Panc1 (cell line): ENCODE measurements at regions not wholly inside any gene's neighbourhood (a gene's known extent, or its start where the extent isn't known, plus 50 kb on each side); places are given as distances from the start of the nearest gene placed in this dataset.

Source experiments
- ATAC-seq: fragments of 200-7000 bp; cut with Tn5 transposase; 2 replicates; pipeline ENCODE4 v1.9.1; 2020; ENCODE audit warnings: mild to moderate bottlenecking, moderate library complexity
- BruUV-seq: library from RNA; stranded (reverse); fragments of 400-500 nt; replicated peaks from 2 replicates; lab custom pipeline; 2021; lab: Mats Ljungman, UMichigan
- CTCF ChIA-PET: fragments of 300-600 bp; sonication (Branson Sonifier 250); formaldehyde crosslinking; loops from one replicate; lab custom pipeline; 2022; ENCODE audit warnings: antibody characterized with exemption; lab: Charles Lee
- POLR2A ChIA-PET: fragments of 300-600 bp; sonication (Branson Sonifier 250); formaldehyde crosslinking; loops from one replicate; lab custom pipeline; 2022; ENCODE audit warnings: antibody characterized with exemption; lab: Charles Lee
- DNase-seq: peaks from one replicate; pipeline ENCODE4 v3.0.0-alpha.2; 2010; ENCODE audit warnings: low read depth, low spot score
- H3K27ac ChIP-seq: 2 replicates; pipeline ENCODE4 v1.5.1; 2011; ENCODE audit warnings: mild to moderate bottlenecking, low read length, inconsistent platforms
- H3K27me3 ChIP-seq: fragments of 200-500 bp; sonication (Bioruptor generic); 2 replicates; pipeline ENCODE4 v1.6.0; 2014; ENCODE audit warnings: low read length, inconsistent platforms; ENCODE audit not compliant: control insufficient read depth, insufficient read depth
- H3K36me3 ChIP-seq: fragments of 200-500 bp; sonication (Bioruptor generic); 2 replicates; pipeline ENCODE4 v1.5.1; 2014; ENCODE audit warnings: inconsistent platforms, mild to moderate bottlenecking, low read length, moderate library complexity; ENCODE audit not compliant: control insufficient read depth, insufficient read depth
- H3K4me1 ChIP-seq: 2 replicates; pipeline ENCODE4 v1.5.1; 2011; ENCODE audit warnings: inconsistent platforms, mild to moderate bottlenecking, low read length, moderate library complexity; ENCODE audit not compliant: control insufficient read depth, insufficient read depth
- H3K4me3 ChIP-seq, 2 experiments: 2 replicates each; pipeline ENCODE4 v1.5.1; 2011 to 2012; ENCODE audit warnings: low read depth in 2 of 2, low read length in 2 of 2, mild to moderate bottlenecking in 2 of 2, inconsistent platforms in 1 of 2, moderate library complexity in 1 of 2
- H3K9me3 ChIP-seq: fragments of 200-500 bp; sonication (Bioruptor generic); 2 replicates; pipeline ENCODE4 v1.5.1; 2014; ENCODE audit warnings: low read depth, mild to moderate bottlenecking, inconsistent platforms, low read length, moderate library complexity; ENCODE audit not compliant: control insufficient read depth, insufficient read depth
- CTCF ChIP-seq: fragments of 450-650 bp; IDR thresholded peaks from 2 replicates; pipeline ENCODE4 v1.5.1; 2017; ENCODE audit warnings: mild to moderate bottlenecking
- POLR2AphosphoS5 ChIP-seq: IDR thresholded peaks from 2 replicates; pipeline ENCODE4 v1.6.1; 2012; ENCODE audit warnings: mild to moderate bottlenecking, low read depth, low read length, moderate library complexity
- SIN3A ChIP-seq: IDR thresholded peaks from 2 replicates; pipeline ENCODE4 v1.6.1; 2012; ENCODE audit warnings: low read depth, mild to moderate bottlenecking, low read length, moderate library complexity, borderline replicate concordance; ENCODE audit not compliant: insufficient read depth
- TCF7L2 ChIP-seq: IDR thresholded peaks from 2 replicates; pipeline ENCODE4 v1.6.1; 2011; ENCODE audit warnings: mild to moderate bottlenecking, low read depth, low read length, inconsistent platforms
- in situ Hi-C: cut with HindIII; loops from 2 replicates; pipeline ENCODE4 v1.10.0; 2016; ENCODE audit warnings: low sequenced_read_pairs, low pct_unique_long_range_greater_than_20kb
- intact Hi-C: fragments of 100-400 bp; cut with micrococcal nuclease; formaldehyde crosslinking; loops from one replicate; pipeline ENCODE4 v1.10.0; 2022; ENCODE audit not compliant: unreplicated experiment
- TF ChIP-seq, protein P1 (sequence below), 2 experiments: IDR thresholded peaks; 2 replicates each; pipeline ENCODE4 v1.6.1; 2011 to 2012; ENCODE audit warnings: low read depth in 2 of 2, control low read depth in 1 of 2, low read length in 1 of 2, mild to moderate bottlenecking in 1 of 2, moderate library complexity in 1 of 2; ENCODE audit not compliant: insufficient read depth in 1 of 2

DNA sequence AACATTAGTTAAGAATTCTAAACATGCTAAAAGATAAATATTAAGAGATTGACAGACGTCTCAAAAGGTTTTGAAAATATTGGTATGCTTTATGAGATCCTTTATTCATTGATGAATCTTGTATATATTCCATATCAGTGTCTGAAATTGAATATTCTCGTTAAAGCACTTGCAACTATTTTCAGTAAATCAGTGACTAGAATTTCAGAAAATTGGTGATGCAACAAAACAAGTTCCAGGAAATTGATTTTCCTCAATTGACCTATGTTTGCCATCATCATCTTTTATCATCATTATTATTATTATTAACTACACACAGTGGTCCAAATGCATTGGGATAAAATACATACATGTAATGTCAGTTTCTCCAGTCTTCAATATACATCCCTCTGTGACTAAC is 453.6 kb downstream of the CCER1 start:
- ChIA-PET POLR2A (no interaction called here), CTCF (no interaction called here)
- Histone ChIP-seq H3K27ac (no peak overlapping the region), H3K9me3 (no peaks in the 10 kb centered on the region), H3K4me3 (no peak overlapping the region), H3K4me1 (no peaks in the 10 kb centered on the region), H3K27me3 (no peaks in the 10 kb centered on the region), H3K36me3 (no peaks in the 10 kb centered on the region)
- intact Hi-C loops, result no loop called here
- TF ChIP-seq, protein P1, sequence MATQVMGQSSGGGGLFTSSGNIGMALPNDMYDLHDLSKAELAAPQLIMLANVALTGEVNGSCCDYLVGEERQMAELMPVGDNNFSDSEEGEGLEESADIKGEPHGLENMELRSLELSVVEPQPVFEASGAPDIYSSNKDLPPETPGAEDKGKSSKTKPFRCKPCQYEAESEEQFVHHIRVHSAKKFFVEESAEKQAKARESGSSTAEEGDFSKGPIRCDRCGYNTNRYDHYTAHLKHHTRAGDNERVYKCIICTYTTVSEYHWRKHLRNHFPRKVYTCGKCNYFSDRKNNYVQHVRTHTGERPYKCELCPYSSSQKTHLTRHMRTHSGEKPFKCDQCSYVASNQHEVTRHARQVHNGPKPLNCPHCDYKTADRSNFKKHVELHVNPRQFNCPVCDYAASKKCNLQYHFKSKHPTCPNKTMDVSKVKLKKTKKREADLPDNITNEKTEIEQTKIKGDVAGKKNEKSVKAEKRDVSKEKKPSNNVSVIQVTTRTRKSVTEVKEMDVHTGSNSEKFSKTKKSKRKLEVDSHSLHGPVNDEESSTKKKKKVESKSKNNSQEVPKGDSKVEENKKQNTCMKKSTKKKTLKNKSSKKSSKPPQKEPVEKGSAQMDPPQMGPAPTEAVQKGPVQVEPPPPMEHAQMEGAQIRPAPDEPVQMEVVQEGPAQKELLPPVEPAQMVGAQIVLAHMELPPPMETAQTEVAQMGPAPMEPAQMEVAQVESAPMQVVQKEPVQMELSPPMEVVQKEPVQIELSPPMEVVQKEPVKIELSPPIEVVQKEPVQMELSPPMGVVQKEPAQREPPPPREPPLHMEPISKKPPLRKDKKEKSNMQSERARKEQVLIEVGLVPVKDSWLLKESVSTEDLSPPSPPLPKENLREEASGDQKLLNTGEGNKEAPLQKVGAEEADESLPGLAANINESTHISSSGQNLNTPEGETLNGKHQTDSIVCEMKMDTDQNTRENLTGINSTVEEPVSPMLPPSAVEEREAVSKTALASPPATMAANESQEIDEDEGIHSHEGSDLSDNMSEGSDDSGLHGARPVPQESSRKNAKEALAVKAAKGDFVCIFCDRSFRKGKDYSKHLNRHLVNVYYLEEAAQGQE (IDR thresholded peaks at IDR 0.05; ENCODE audit: insufficient read depth in 1 of 2, low read depth in 2 of 2, low read length in 1 of 2), result no peak
- TF ChIP-seq CTCF, result no peak
- no peak for TF ChIP-seq POLR2AphosphoS5
- TF ChIP-seq SIN3A, result no peak
- TF ChIP-seq TCF7L2, result no peak
- ATAC-seq (no peak), DNase-seq (no peak)
- in situ Hi-C loops, result no loop called here
- BruUV-seq, result no TSS peak

GRCh38 chr12:90499795-90500194 is 455.2 kb downstream of the CCER1 start:
- ChIA-PET POLR2A (no interaction called here), CTCF (no interaction called here)
- Histone ChIP-seq H3K9me3 (no peaks in the 10 kb centered on the region), H3K36me3 (no peaks in the 10 kb centered on the region), H3K27ac (no peak overlapping the region), H3K27me3 (no peaks in the 10 kb centered on the region), H3K4me1 (no peaks in the 10 kb centered on the region), H3K4me3 (no peak overlapping the region)
- ATAC-seq (no peak), DNase-seq (no peak)
- in situ Hi-C loops (no loop called here), intact Hi-C loops (no loop called here)
- BruUV-seq, result no TSS peak
- TF ChIP-seq CTCF (no peak), SIN3A (no peak), POLR2AphosphoS5 (no peak), TCF7L2 (no peak)
- TF ChIP-seq, protein P1 (IDR thresholded peaks at IDR 0.05; ENCODE audit: insufficient read depth in 1 of 2, low read depth in 2 of 2, low read length in 1 of 2), result no peak
